SK-N-MC (cell line): ENCODE measurements at regions not wholly inside any gene's neighbourhood (a gene's known extent, or its start where the extent isn't known, plus 50 kb on each side); places are given as distances from the start of the nearest gene placed in this dataset.

Experiments
- EZH2 ChIP-seq: fragments of 200-600 bp; sonication (generic); IDR thresholded peaks from one replicate; pipeline ENCODE4 v1.6.1; 2017; ENCODE audit warnings: antibody characterized with exemption
- FOXP2 ChIP-seq: optimal IDR thresholded peaks from 2 replicates; pipeline ENCODE3; 2011; ENCODE audit warnings: mild to moderate bottlenecking, moderate library complexity; ENCODE audit not compliant: insufficient read depth; ENCODE audit errors: extremely low read length, control extremely low read depth
- POLR2AphosphoS5 ChIP-seq: IDR thresholded peaks from 2 replicates; pipeline ENCODE4 v1.6.1; 2012; ENCODE audit warnings: mild to moderate bottlenecking, low read depth, low read length, borderline replicate concordance

DNA sequence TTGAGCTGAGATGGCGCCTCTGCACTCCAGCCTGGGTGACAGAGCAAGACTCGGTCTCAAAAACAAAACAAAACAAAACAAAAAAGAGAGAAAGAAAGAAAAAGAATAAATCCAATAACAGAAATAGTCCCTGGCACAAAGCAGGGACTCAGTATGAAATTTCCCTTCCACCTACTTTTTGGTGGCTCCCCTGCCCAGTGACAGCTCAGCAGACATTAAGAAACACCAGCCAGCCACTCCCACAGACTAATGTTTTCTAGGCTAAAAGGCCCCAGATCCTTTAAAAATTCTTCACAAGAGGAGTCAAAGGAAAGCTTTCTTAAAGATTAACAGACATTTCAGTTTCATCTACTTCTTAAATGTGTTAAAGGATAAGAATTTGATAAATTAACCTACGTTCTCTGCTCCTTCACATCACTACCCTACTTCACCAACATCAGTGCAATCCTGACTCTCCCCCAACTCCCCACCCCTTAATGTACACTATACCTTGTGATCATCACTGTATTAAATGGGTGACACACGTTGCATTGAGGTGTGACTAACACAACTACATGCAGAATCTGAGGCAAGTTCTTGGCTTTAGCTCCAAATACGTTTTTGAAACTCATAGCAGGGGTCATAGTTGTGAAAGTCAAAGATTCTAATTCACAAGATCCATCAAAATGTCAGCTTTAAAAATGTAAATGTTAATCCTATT is 114.5 kb upstream of the CAV2 start:
- TF ChIP-seq EZH2 (no peak), POLR2AphosphoS5 (no peak), FOXP2 (no peak)
